Activated T-helper 17 cell treated with anti-CD3 and anti-CD28 coated beads, Interleukin-2, amount 50 U/mL, for 72 hours (primary cell): ENCODE measurements at regions not wholly inside any gene's neighbourhood (a gene's known extent, or its start where the extent isn't known, plus 50 kb on each side); places are given as distances from the start of the nearest gene placed in this dataset.
"Not testable (repeated sequence)": the region's sequence is repeated elsewhere in the genome, so short reads cannot be mapped to it uniquely, and the experiment has no call there.

Source experiments
- ATAC-seq: fragments of 150-1000 bp; cut with Tn5 transposase; replicated peaks from 2 replicates; pipeline ENCODE4 v1.10.0; 2021; ENCODE audit warnings: mild to moderate bottlenecking, moderate library complexity
- H3K27ac Mint-ChIP-seq: one replicate; pipeline ENCODE4 v1.8.0; 2022; ENCODE audit warnings: mixed read lengths
- H3K27me3 Mint-ChIP-seq: one replicate; pipeline ENCODE4 v1.8.0; 2022; ENCODE audit warnings: mixed read lengths
- H3K36me3 Mint-ChIP-seq: one replicate; pipeline ENCODE4 v1.8.0; 2022; ENCODE audit warnings: low read depth, mild to moderate bottlenecking, mixed read lengths
- H3K4me1 Mint-ChIP-seq: one replicate; pipeline ENCODE4 v1.8.0; 2022; ENCODE audit warnings: mixed read lengths
- H3K4me3 Mint-ChIP-seq: one replicate; pipeline ENCODE4 v1.8.0; 2022; ENCODE audit warnings: mild to moderate bottlenecking, mixed read lengths
- H3K9me3 Mint-ChIP-seq: one replicate; pipeline ENCODE4 v1.8.0; 2022; ENCODE audit warnings: mixed read lengths

- Mint-ChIP-seq H3K9me3 (peaks cover 5% of the 10 kb centered on the region), H3K4me1 (peaks cover 9% of the 10 kb centered on the region), H3K27ac (no peak overlapping the region), H3K4me3 (no peak overlapping the region), H3K36me3 (no peaks in the 10 kb centered on the region), H3K27me3 (peaks cover 23% of the 10 kb centered on the region)
- ATAC-seq: no peak
Observed at GRCh38 chr12:66755727-66756395, 77.0 kb upstream of the GRIP1 start.

GRCh38 chr12:66756631-66757030, 77.8 kb upstream of the GRIP1 start:
- Mint-ChIP-seq H3K9me3 (peaks cover 5% of the 10 kb centered on the region), H3K27me3 (peaks cover 22% of the 10 kb centered on the region), H3K4me3 (no peak overlapping the region), H3K36me3 (no peaks in the 10 kb centered on the region), H3K27ac (no peak overlapping the region), H3K4me1 (peaks cover 9% of the 10 kb centered on the region)
- ATAC-seq: no peak

- H3K4me1 Mint-ChIP-seq, H3K36me3 Mint-ChIP-seq, ATAC-seq: not testable (repeated sequence)
Observed at GRCh38 chr12:66760122-66760521, 81.2 kb upstream of the GRIP1 start.

DNA sequence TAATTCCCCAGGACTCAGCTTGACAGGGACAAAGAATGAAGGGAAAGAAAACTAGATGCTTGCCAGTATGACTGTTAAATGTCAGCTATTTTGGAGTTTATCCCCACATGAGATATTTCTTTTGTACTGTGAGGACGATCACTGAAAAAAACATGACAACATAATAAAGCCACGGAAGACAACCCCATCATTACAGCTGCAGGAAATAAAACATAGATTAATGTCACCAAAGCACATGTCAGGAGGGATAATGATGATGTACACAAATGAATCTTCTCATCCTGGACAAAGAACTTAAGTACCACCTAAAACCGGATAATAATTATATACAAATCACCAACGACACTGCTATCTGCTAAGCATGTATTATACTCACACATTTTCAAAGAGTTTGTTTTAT, 84.6 kb upstream of the GRIP1 start:
- no peak for ATAC-seq
- Mint-ChIP-seq H3K36me3 (no peaks in the 10 kb centered on the region), H3K9me3 (no peaks in the 10 kb centered on the region)

More at GRCh38 chr12:66760122-66760521, 81.2 kb upstream of the GRIP1 start:
- not testable (repeated sequence) for H3K9me3 Mint-ChIP-seq, H3K27ac Mint-ChIP-seq, H3K4me3 Mint-ChIP-seq
- H3K27me3 Mint-ChIP-seq: peaks cover 22% of the 10 kb centered on the region

GRCh38 chr12:66765204-66765603, 86.3 kb upstream of the GRIP1 start:
- H3K27me3 Mint-ChIP-seq: peaks cover 19% of the 10 kb centered on the region

More for the DNA sequence above, 84.6 kb upstream of the GRIP1 start:
- no peak overlapping the region for H3K4me3 Mint-ChIP-seq
- H3K4me1 Mint-ChIP-seq: no peaks in the 10 kb centered on the region
- H3K27me3 Mint-ChIP-seq: peaks cover 16% of the 10 kb centered on the region
- no peak overlapping the region for H3K27ac Mint-ChIP-seq

DNA sequence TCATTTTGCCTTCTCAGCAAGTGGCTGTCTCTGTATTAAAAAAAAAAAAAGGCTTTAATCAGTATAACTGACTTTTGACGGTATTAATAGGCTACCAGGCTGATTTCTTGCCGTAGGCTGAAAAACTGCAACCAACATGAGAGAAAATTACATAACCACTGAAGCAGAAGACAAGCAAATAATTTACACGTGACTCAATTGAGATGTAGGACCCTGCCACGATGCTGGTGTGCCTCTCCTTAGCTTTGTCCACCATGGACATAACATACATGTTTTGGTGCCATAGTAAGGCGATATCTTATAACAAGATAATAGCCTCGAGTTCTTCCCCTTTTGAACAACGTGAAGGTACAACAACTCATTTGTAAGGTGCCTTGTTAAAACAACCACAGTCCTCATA, 88.7 kb upstream of the GRIP1 start:
- Mint-ChIP-seq H3K27me3 (peaks cover 15% of the 10 kb centered on the region), H3K4me1 (no peaks in the 10 kb centered on the region), H3K9me3 (no peaks in the 10 kb centered on the region), H3K4me3 (no peak overlapping the region), H3K36me3 (no peaks in the 10 kb centered on the region), H3K27ac (no peak overlapping the region)
- no peak for ATAC-seq

More at GRCh38 chr12:66765204-66765603, 86.3 kb upstream of the GRIP1 start:
- H3K36me3 Mint-ChIP-seq: no peaks in the 10 kb centered on the region
- H3K4me3 Mint-ChIP-seq: no peak overlapping the region
- no peaks in the 10 kb centered on the region for H3K9me3 Mint-ChIP-seq
- no peak for ATAC-seq
- no peak overlapping the region for H3K27ac Mint-ChIP-seq
- no peaks in the 10 kb centered on the region for H3K4me1 Mint-ChIP-seq

DNA sequence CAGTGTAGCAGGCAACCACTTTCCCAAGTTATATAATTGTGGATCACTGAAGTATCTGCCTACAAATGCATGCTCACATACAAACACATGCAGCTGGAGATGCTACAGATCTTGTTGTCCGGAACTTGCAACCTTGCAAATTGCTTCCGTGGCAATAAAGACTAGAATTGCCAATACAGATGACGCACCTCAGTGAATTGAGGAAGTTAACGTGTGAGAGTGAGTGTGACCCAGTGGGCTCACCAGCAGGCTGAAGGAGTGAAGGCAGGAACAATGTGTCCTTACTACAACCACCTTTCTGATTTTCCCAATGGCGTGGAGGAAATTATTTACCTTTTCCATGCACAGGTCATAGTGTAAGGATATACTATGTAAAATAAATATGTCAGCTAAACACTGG, 89.4 kb upstream of the GRIP1 start:
- H3K27me3 Mint-ChIP-seq: peaks cover 12% of the 10 kb centered on the region
- no peak overlapping the region for H3K4me3 Mint-ChIP-seq
- no peak for ATAC-seq
- H3K27ac Mint-ChIP-seq: no peak overlapping the region
- no peaks in the 10 kb centered on the region for H3K9me3 Mint-ChIP-seq
- no peaks in the 10 kb centered on the region for H3K4me1 Mint-ChIP-seq
- no peaks in the 10 kb centered on the region for H3K36me3 Mint-ChIP-seq

DNA sequence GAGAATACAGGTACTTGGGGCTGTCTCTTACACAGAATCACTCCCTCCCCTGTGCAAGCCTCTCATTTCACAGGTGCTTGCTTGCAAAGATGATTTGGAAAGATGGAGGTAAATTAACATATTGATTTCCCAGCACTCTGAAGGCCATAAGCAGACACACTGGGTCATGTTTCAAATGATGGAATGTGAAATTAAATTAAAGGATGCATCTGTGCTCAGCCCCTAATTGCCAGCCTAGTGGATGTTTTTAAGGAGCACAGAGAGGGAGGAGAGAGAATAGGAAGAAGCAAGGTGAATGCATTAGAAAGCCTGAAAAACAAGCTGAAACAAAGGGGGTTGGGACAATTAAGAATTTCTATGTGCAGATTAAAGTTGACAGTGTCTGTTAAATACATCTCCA, 96.1 kb upstream of the GRIP1 start:
- peaks cover 3% of the 10 kb centered on the region for H3K27me3 Mint-ChIP-seq
- H3K27ac Mint-ChIP-seq: no peak overlapping the region
- no peak for ATAC-seq
- no peak overlapping the region for H3K4me3 Mint-ChIP-seq
- H3K4me1 Mint-ChIP-seq: peaks cover 5% of the 10 kb centered on the region
- H3K9me3 Mint-ChIP-seq: peaks cover 3% of the 10 kb centered on the region
- H3K36me3 Mint-ChIP-seq: no peaks in the 10 kb centered on the region

DNA sequence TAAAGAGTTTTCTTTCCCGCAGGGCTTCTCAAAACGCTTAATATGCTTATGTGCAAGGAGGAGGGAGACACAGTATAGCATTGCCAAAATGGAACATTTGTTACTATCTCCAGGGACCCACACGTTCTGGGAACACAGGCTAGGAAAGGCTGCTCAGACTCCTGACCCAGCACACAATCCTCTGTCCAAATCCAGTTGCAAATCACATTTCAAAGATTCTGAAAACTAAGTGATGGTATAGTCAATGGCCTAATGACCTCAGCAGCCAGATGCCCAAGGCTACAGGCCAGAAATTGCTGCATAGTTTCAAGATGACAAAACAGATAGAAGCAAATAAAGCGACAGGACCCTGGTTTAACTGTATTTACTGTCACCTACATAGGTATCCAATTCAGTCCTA, 97.0 kb upstream of the GRIP1 start:
- Mint-ChIP-seq H3K36me3 (no peaks in the 10 kb centered on the region), H3K4me1 (peaks cover 5% of the 10 kb centered on the region)

DNA sequence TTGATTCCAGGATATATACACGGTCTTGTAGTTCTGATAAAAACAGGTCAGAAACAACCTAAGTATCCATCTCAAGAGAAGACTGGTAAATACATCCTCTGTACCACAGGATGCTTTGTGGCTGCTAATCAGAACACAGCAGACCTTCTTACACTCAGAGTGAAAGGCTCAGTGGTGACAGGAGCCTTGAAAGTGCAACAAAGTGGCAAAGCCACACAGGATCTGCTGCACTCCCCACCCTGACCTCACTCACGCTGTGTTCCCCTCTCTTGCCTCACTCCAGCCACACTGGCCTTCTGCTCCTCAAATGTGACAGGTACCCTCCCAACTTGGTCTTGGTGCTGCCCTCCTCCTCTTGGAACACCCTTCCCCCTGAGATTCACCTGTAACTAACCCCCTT, 98.1 kb upstream of the GRIP1 start:
- peaks cover 3% of the 10 kb centered on the region for H3K27me3 Mint-ChIP-seq
- H3K4me1 Mint-ChIP-seq: peaks cover 5% of the 10 kb centered on the region
- H3K36me3 Mint-ChIP-seq: no peaks in the 10 kb centered on the region
- peaks cover 3% of the 10 kb centered on the region for H3K9me3 Mint-ChIP-seq
- H3K27ac Mint-ChIP-seq: no peak overlapping the region
- peak; percentile 98 for ATAC-seq
- H3K4me3 Mint-ChIP-seq: no peak overlapping the region

More for the DNA sequence above, 97.0 kb upstream of the GRIP1 start:
- H3K27me3 Mint-ChIP-seq: peaks cover 3% of the 10 kb centered on the region
- ATAC-seq: no peak
- no peak overlapping the region for H3K4me3 Mint-ChIP-seq
- H3K9me3 Mint-ChIP-seq: peaks cover 3% of the 10 kb centered on the region
- no peak overlapping the region for H3K27ac Mint-ChIP-seq

GRCh38 chr12:66779466-66779865, 100.6 kb upstream of the GRIP1 start:
- H3K27ac Mint-ChIP-seq: no peak overlapping the region

DNA sequence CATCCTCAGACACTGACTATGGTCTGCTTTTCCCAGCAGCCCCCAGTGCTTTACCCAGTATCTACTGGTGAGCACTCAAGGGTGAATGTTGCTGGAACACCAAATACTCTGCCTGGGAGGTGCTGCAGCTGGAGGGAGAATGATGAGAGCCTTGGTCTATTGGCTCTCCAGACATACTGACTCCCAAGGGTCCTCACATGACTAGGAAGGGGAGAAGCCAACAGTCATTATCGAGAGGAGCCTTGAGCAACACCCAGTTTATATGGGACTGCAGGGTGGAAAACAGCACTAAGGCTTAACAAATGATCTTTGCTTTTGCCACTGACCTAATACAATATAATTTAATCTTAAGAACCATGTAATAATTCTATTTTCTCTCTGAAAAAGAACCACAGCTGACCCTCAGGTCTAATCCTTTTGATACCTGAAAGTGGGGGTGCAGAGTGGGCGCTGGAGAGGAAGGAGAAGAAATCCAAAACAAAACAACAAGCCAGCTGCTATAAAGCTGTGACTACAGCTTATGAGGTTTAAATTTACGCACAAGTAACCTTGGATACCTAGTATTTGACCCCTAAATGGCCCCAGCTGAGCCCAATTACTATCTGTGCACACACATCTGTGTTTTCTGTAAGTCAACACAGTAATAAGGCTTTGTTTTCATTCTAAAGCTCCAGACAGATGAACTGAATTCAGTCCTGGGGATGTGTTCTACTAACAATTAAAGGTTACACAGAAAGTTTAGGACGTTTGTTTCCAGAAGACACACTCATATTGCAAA, 107.8 kb upstream of the GRIP1 start:
- ATAC-seq: no peak
- no peak overlapping the region for H3K27ac Mint-ChIP-seq
- no peaks in the 10 kb centered on the region for H3K9me3 Mint-ChIP-seq

More at GRCh38 chr12:66779466-66779865, 100.6 kb upstream of the GRIP1 start:
- Mint-ChIP-seq H3K9me3 (peaks cover 3% of the 10 kb centered on the region), H3K27me3 (peaks cover 3% of the 10 kb centered on the region), H3K4me1 (peaks cover 5% of the 10 kb centered on the region), H3K36me3 (no peaks in the 10 kb centered on the region), H3K4me3 (no peak overlapping the region)
- no peak for ATAC-seq

DNA sequence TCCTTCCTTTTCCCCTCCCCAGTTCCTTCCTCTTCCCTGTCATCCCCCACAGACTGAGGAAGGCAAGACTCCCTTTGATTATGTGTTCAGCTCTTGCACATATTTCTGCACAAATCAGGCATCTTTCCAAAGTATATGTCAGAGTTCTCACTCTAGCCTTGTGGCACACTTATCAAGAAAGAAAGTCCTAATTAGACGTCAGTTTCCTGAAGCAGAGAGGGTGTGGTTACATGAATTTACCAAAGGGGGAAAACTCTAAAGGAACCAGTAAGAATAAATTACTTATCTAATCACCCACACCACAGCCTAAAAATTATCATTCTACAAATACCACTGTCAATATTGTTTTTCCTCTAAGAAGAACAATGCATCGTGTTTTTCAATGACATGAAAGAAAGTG, 120.7 kb upstream of the GRIP1 start:
- Mint-ChIP-seq H3K36me3 (no peaks in the 10 kb centered on the region), H3K4me3 (no peak overlapping the region), H3K4me1 (no peaks in the 10 kb centered on the region), H3K9me3 (no peaks in the 10 kb centered on the region), H3K27me3 (peaks cover 3% of the 10 kb centered on the region), H3K27ac (no peak overlapping the region)
- ATAC-seq: no peak

More for the DNA sequence above, 107.8 kb upstream of the GRIP1 start:
- Mint-ChIP-seq H3K4me3 (no peak overlapping the region), H3K4me1 (no peaks in the 10 kb centered on the region), H3K27me3 (no peaks in the 10 kb centered on the region), H3K36me3 (no peaks in the 10 kb centered on the region)

GRCh38 chr12:66800046-66800445, 121.2 kb upstream of the GRIP1 start:
- Mint-ChIP-seq H3K4me3 (no peak overlapping the region), H3K36me3 (no peaks in the 10 kb centered on the region), H3K27me3 (peaks cover 3% of the 10 kb centered on the region), H3K27ac (no peak overlapping the region), H3K4me1 (no peaks in the 10 kb centered on the region), H3K9me3 (no peaks in the 10 kb centered on the region)
- ATAC-seq: no peak

GRCh38 chr12:66803930-66804329, 125.1 kb upstream of the GRIP1 start:
- Mint-ChIP-seq H3K9me3 (no peaks in the 10 kb centered on the region), H3K27me3 (peaks cover 3% of the 10 kb centered on the region), H3K27ac (no peak overlapping the region), H3K4me1 (no peaks in the 10 kb centered on the region), H3K36me3 (no peaks in the 10 kb centered on the region), H3K4me3 (no peak overlapping the region)
- ATAC-seq: no peak
